ENCODE measurements at regions not wholly inside any gene's neighbourhood (a gene's known extent, or its start where the extent isn't known, plus 50 kb on each side); places are given as distances from the start of the nearest gene placed in this dataset.

DNA sequence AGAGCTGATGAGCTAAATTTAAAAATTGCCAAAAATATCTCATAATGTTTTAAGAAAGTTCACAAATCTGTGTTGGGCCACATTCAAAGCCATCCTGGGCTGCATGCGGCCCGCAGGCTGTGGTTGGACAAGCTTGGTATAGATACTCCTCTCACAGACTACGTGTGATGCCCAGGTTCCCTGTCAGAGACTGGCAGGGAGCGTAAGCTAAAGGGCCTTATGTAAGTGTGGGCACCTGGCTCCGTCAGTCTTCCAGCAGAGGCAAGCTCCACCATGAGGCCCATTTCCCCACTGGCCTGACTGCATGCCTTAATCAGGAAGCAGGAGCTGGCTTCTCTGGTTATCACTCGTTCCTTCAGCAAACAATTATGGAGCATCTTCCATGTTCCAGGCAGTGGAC is 200.2 kb downstream of the FOXO1 start:
- Histone ChIP-seq H3K9me3 (ENCODE audit: control insufficient read depth, insufficient read depth, low read length) (0 out of 2 replicates have a peak, but pooled peaks cover 3% of the 10 kb centered on the region), H3K9me2 (replicated peaks; ENCODE audit: control insufficient read depth, low read length) (no peaks in the 10 kb centered on the region), H3K79me2 (ENCODE audit: control insufficient read depth, low read length) (0 out of 2 replicates have a peak, but pooled peaks cover 4% of the 10 kb centered on the region), H4K20me1 (ENCODE audit: control insufficient read depth, insufficient read depth, low read depth, low read length) (no peaks in the 10 kb centered on the region), H3K4me2 (ENCODE audit: low read length) (peak overlapping the region; percentile 74; the same call in 1 of the 2 replicates), H3F3A (ENCODE audit: control insufficient read depth, insufficient read depth) (peaks cover 4% of the 10 kb centered on the region; the same call in 1 of the 2 replicates), H3K4me1 (ENCODE audit: control insufficient read depth, low read length) (peaks cover 62% of the 10 kb centered on the region), H3K4me3 (ENCODE audit: low read length) (no peak overlapping the region), H3K27ac (ENCODE audit: low read depth, low read length) (peak overlapping the region; percentile 89; the same call in 1 of the 2 replicates), H3K27me3 (ENCODE audit: control insufficient read depth, low read length) (no peaks in the 10 kb centered on the region), H3K36me3 (ENCODE audit: control insufficient read depth, low read length) (peaks cover 19% of the 10 kb centered on the region)
- TF ChIP-seq EZH2phosphoT487 (IDR thresholded peaks at IDR 0.05; ENCODE audit: borderline replicate concordance, low read length) (no peak), CTCF (IDR thresholded peaks at IDR 0.05; ENCODE audit: low read depth, low read length, poor library complexity, severe bottlenecking) (no peak)

GRCh38 chr13:40468227-40468838 is 198.1 kb downstream of the FOXO1 start:
- no peak for TF ChIP-seq CTCF (IDR thresholded peaks at IDR 0.05; ENCODE audit: low read depth, low read length, poor library complexity, severe bottlenecking)
- TF ChIP-seq EZH2phosphoT487 (IDR thresholded peaks at IDR 0.05; ENCODE audit: borderline replicate concordance, low read length), result no peak
- peaks cover 19% of the 10 kb centered on the region for H3K36me3 ChIP-seq (ENCODE audit: control insufficient read depth, low read length)
- H4K20me1 ChIP-seq (ENCODE audit: control insufficient read depth, insufficient read depth, low read depth, low read length), result no peaks in the 10 kb centered on the region
- H3K79me2 ChIP-seq (ENCODE audit: control insufficient read depth, low read length), result 0 out of 2 replicates have a peak, but pooled peaks cover 4% of the 10 kb centered on the region
- peaks cover 56% of the 10 kb centered on the region for H3K4me1 ChIP-seq (ENCODE audit: control insufficient read depth, low read length)
- peaks cover 4% of the 10 kb centered on the region; the same call in 1 of the 2 replicates for H3F3A ChIP-seq (ENCODE audit: control insufficient read depth, insufficient read depth)
- no peak overlapping the region for H3K4me3 ChIP-seq (ENCODE audit: low read length)
- H3K27me3 ChIP-seq (ENCODE audit: control insufficient read depth, low read length), result no peaks in the 10 kb centered on the region
- no peaks in the 10 kb centered on the region for H3K9me2 ChIP-seq (replicated peaks; ENCODE audit: control insufficient read depth, low read length)
- no peak overlapping the region for H3K27ac ChIP-seq (ENCODE audit: low read depth, low read length)
- 0 out of 2 replicates have a peak, but pooled peaks cover 3% of the 10 kb centered on the region for H3K9me3 ChIP-seq (ENCODE audit: control insufficient read depth, insufficient read depth, low read length)
- H3K4me2 ChIP-seq (ENCODE audit: low read length), result no peak overlapping the region

DNA sequence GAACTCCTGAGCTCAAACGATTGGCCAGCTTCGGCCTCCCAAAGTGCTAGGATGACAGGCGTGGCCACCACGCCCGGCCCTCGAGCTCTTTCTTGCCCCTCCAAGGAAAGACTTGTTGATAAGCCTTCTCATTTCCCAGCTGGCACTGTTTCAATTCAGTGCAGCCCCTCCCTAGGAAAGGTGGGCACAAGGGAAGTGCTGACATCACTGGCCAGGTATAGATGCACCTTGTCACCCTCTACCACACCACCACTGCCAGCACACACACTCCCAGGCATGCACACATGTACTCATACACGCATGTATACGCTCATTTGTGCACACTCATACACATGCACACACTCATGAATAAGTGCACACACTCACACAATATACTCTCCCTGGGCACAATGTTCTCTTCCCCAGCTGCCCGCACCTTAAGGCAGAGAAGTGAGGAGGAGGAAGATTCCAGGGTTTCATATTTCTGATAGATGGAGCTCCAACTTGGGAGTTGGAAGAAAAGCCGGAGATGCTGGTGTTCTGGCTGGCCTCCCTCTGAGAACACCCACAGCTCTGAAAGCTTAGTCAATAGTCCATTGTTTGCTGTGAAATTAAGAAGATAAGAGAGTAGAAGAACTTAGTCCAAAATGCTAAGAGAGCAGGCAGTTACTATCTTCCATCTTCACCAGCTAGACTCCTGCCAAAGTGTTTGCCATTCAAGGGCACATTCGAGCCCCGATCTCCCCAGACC is 196.7 kb downstream of the FOXO1 start:
- H3K36me3 ChIP-seq (ENCODE audit: control insufficient read depth, low read length), result peaks cover 16% of the 10 kb centered on the region
- no peaks in the 10 kb centered on the region for H4K20me1 ChIP-seq (ENCODE audit: control insufficient read depth, insufficient read depth, low read depth, low read length)
- TF ChIP-seq EZH2phosphoT487 (IDR thresholded peaks at IDR 0.05; ENCODE audit: borderline replicate concordance, low read length), result no peak
- no peak for TF ChIP-seq CTCF (IDR thresholded peaks at IDR 0.05; ENCODE audit: low read depth, low read length, poor library complexity, severe bottlenecking)
- H3F3A ChIP-seq (ENCODE audit: control insufficient read depth, insufficient read depth), result peaks cover 4% of the 10 kb centered on the region; the same call in 1 of the 2 replicates
- peaks cover 47% of the 10 kb centered on the region for H3K4me1 ChIP-seq (ENCODE audit: control insufficient read depth, low read length)
- 0 out of 2 replicates have a peak, but pooled peaks cover 4% of the 10 kb centered on the region for H3K79me2 ChIP-seq (ENCODE audit: control insufficient read depth, low read length)
- no peaks in the 10 kb centered on the region for H3K9me2 ChIP-seq (replicated peaks; ENCODE audit: control insufficient read depth, low read length)
- no peak overlapping the region for H3K27ac ChIP-seq (ENCODE audit: low read depth, low read length)
- H3K4me2 ChIP-seq (ENCODE audit: low read length), result no peak overlapping the region
- H3K9me3 ChIP-seq (ENCODE audit: control insufficient read depth, insufficient read depth, low read length), result no peaks in the 10 kb centered on the region
- H3K4me3 ChIP-seq (ENCODE audit: low read length), result no peak overlapping the region
- no peaks in the 10 kb centered on the region for H3K27me3 ChIP-seq (ENCODE audit: control insufficient read depth, low read length)
